GM12892 (cell line): ENCODE measurements at regions not wholly inside any gene's neighbourhood (a gene's known extent, or its start where the extent isn't known, plus 50 kb on each side); places are given as distances from the start of the nearest gene placed in this dataset.

Experiments used
- DNase-seq: peaks from one replicate; pipeline ENCODE4 v3.0.0; 2011; ENCODE audit not compliant: insufficient read length
- FAIRE-seq: peaks from 2 replicates; lab custom pipeline; 2011; peaks lifted over from hg19 to GRCh38; lab: Jason Lieb, UNC
- POLR2A ChIP-seq: IDR thresholded peaks from 2 replicates; pipeline ENCODE4 v1.6.1; 2011; ENCODE audit warnings: low read depth, low read length, control low read depth
- POLR2AphosphoS5 ChIP-seq: IDR thresholded peaks from 2 replicates; pipeline ENCODE4 v1.6.1; 2011; ENCODE audit warnings: low read depth, low read length, control low read depth
- TAF1 ChIP-seq: IDR thresholded peaks from 2 replicates; pipeline ENCODE4 v1.6.1; 2011; ENCODE audit warnings: low read depth, mild to moderate bottlenecking, control low read depth, low read length, borderline replicate concordance

DNA sequence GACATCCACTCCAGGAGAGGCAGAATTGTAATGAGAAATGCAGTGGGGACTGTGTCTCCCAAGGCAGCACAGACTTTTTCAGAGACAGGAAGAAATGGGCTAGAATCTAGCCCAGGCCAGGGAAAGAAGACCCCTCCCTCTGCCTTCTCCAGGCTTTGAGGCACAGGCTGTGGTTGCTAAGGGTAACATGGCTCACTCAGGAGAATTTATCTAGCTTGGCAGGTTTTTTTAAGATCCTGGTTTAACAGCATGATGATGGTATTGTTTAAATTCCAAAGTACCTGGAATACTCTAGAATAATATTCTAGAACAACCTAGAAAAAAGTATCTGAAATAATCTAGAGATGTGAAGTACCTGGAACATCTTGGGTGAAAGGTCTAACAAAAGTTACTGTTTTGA is 125.6 kb downstream of the URB2 start:
- DNase-seq (no peak), FAIRE-seq (no peak)
- no peak for TF ChIP-seq POLR2AphosphoS5

DNA sequence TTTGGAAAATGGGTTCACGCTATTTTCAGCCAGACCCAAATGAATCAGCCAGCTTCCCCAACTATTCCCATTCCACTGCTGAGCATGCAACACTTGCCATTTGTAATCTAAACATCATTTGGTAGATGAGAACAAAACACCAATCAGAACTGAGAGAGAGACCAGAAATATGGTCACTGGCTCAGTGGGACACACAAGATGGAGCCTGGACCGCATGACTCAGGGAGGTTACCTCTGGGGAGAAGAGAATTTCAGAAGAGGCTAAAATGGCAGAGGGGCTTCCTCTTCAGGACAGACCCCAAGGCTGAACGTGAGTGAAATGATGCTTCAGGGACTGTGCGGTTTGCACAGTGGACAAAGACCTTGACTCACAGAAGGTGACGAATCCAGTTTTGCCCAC is 126.6 kb downstream of the URB2 start:
- no peak for DNase-seq
- TF ChIP-seq POLR2A (no peak), TAF1 (no peak)
- no peak for FAIRE-seq

DNA sequence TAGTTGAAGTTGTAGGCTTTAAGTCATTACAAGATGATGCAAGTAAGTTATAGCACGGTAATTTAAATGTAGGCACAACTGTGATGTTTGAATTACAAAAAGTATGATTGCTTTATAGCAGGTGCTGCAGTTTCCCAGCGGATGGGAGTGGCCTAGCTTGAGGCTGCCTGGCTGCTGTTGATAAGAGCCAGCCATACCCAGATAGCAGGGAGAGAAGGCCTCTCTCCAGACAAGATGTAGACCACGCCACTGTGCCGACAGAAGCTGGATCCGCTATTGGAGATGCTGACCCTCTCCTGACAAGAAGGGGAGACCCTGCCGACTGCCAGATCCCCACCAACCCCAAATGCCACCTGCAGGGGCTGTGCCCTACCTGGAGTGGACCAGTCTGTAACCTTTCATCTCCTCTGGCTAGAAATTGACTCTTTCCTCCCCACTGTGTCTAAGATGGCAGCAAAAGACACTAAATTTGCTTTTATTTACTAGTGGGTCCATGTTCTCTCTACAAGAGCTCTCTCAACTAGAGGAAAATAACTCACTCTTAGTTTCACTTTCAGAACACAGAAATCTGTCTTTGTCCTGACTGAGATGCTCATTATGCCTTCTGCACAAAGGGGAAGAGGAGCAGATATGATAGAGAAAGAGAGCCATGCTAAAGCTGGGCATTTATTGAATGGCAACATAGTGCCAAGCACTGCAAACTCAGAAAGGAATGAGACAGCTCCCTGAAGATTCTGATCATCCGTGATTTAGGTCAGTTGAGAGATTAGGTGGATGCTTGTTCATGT is 127.9 kb downstream of the URB2 start:
- FAIRE-seq (no peak), DNase-seq (no peak)
- TF ChIP-seq POLR2AphosphoS5: no peak
- no peak for TF ChIP-seq TAF1
- TF ChIP-seq POLR2A: no peak

DNA sequence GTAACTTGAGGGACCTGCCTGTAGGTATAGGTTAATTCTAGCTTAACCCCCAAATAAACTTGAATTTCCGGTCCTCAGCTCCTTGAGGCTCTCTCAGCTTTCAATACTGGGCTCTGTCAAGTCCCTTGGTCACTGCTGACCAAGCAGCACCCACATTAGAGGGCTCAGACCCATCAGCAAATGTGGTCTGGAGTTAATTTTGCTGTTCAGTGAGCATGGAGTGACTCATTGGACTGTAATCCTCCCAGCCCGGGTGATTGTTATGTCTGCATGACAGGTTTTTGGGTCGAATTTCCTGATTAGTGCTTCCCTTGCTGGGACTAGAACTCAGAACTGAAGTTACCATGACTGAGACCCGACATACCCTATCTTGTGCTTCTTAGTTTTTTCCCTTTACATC is 130.6 kb downstream of the URB2 start:
- no peak for TF ChIP-seq POLR2AphosphoS5
- no peak for TF ChIP-seq TAF1
- no peak for FAIRE-seq
- DNase-seq: no peak

DNA sequence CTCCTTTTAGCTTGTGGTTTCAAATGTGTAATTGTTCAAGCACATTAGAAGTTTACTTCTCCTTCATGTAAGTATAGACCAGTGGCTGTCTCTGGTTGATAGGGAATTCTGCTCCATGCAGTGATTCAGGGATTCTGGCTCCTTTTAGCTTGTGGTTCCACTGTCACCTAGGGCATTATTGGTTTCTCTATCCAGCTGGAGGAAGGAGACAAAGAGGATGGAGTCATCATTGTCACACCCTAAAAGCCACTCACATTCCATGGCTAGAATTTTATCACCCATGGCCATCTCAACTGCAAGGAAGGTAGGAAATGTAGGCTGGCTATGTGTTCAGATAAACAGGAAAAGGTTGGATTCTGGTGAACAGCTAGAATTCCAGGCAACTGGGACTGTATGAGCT is 131.2 kb downstream of the URB2 start:
- DNase-seq (no peak), FAIRE-seq (no peak)
- TF ChIP-seq POLR2AphosphoS5 (no peak), POLR2A (no peak), TAF1 (no peak)

DNA sequence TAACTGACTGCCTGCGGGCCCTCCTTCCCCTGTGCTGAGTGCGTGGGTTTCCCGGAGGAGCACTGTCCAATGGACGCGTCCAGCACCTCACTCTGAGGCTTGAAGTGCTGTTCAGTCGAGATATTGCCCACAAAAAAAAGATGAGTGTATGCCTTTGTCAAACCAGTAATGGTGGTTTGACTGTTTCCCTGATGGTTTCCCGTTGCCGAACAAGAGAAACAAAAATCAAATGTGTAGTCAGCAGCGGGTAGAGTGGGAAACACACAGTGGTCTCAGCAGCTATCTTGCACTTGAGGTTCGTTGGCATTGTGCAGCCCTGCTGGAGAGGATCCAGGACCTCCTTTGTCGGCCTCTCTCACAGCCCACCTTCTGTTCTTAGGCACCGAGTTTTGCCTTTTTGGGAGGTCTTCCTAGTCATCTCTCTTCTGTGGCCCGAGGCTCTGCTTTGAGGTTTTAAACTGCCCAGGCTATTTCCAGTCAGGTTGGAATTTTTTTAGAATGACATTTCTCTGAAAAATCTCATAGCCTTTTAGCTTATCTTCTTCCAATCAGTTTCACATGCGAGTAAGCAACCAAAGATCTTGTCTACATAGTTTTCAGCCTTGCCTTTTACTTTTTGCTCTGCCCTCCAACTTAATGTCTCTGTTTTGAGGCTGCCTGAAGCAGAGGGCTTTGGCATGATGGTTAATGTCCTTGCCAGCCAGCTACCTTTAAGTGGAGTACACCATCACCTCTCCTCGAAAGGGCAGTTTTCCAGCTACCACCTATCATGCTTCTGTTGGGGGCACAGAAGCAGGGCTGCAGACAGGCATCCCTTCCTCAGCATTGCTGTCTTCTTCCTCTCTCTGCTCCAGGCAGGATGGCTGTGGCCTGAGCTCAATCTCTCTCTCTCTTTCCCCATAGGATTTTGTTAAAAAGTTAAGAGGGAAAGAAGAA is 132.3 kb downstream of the URB2 start:
- DNase-seq (no peak), FAIRE-seq (no peak)
- TF ChIP-seq TAF1 (no peak), POLR2A (no peak), POLR2AphosphoS5 (no peak)

DNA sequence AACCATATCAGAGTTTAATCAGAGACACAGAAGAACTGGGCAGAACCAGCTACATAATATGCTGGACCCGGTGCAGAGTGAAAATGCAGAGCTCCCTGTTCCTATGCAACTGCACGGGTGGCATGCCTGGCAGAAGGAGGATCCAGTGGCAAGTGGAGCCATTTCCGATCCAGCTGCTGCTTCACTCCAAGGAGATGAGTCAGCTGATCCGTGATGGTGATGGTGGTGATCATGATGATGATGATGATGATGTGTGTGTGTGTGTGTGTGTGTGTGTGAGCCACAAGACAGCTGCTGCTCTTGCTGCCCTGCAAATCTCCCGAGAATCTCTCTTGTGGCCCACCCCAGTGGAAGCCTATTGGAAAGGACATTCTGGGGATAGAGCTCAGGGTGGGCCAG is 133.0 kb downstream of the URB2 start:
- no peak for DNase-seq
- no peak for FAIRE-seq
- TF ChIP-seq TAF1 (no peak), POLR2AphosphoS5 (no peak), POLR2A (no peak)

DNA sequence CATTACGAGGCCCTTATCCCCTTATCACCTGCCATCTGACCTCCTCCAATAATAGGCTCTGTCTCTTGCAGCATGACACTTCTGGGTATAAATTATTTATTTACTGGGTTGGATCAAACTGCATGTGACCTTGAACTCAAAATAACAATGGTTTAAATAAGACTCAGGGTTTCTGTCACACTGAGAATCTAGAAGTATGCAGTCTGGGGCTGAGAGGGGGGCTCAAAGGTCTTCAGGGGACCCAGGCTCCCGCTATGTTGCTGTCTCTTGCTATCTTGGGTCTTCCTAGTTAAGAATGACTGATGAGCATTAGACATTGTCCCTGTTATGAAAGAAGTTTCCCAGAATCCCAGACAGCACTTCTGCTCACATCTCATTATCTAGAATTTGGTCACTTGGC is 133.5 kb downstream of the URB2 start:
- no peak for TF ChIP-seq POLR2AphosphoS5
- no peak for TF ChIP-seq POLR2A
- no peak for TF ChIP-seq TAF1
- no peak for FAIRE-seq
- DNase-seq: no peak

DNA sequence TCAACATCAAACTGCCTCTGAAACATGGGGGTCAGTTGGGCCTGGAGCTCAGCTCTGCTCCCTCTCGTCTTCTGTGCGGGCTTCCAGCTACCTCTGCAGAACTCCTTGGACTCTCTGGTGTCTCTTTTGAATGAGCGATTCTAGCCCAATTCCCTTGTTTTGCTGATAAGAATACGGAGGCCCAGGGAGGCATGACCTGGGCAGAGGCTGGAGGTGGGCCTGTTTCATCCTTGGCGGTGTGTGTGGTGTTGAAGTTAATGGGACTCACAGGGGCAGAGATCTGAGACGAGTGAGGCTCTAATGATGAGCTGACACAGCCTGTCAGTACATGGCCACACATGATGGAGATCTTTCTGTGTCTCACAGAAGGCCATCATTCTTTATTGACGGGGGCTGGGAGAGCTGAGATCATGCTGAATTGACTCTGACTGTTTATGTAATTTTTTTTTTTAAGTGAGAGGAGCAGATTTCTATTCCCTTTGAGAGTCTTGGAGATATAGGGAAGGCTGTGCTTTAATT is 134.5 kb downstream of the URB2 start:
- no peak for FAIRE-seq
- TF ChIP-seq POLR2AphosphoS5 (no peak), POLR2A (no peak), TAF1 (no peak)
- no peak for DNase-seq

DNA sequence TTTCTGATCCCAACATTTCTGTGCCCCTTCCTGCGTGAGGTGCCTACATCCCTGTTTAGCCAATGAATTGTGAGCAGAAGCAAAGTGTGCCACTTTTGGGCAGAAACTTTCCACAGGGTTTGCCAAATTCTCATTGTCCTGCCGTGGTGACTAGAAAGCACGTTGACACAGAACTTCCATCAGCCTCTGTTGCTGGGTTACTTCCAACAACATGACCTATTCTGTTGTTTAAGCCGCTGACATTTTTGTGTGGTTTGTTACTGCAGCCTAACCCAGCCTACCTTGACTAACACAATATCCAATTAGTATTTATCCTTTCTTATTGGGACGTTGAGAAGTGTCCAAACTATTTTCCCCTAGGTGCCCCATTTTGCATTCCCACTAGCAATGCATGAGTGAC is 136.8 kb downstream of the URB2 start:
- DNase-seq (no peak), FAIRE-seq (no peak)
- no peak for TF ChIP-seq POLR2A
- no peak for TF ChIP-seq POLR2AphosphoS5

DNA sequence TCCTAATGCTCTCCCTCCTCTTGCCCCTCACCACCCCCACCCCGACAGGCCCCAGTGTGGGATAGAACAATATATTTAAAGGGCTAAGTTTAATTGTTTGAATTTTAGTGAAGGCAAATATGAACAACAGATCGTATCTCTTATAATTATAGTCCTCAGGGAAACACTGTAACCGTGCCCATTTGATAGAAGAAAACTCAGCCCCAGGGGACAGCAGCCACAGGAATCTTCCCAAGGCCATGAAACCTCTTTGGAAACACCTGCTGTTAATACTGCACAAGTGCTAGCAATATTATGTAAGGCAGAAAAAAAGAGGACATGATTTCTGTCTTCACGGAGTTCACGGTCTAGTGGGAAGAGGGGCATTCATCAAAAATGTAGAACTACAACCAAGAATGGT is 142.2 kb downstream of the URB2 start:
- TF ChIP-seq POLR2A: no peak
- TF ChIP-seq TAF1: no peak
- TF ChIP-seq POLR2AphosphoS5: no peak
- no peak for FAIRE-seq
- DNase-seq: no peak

DNA sequence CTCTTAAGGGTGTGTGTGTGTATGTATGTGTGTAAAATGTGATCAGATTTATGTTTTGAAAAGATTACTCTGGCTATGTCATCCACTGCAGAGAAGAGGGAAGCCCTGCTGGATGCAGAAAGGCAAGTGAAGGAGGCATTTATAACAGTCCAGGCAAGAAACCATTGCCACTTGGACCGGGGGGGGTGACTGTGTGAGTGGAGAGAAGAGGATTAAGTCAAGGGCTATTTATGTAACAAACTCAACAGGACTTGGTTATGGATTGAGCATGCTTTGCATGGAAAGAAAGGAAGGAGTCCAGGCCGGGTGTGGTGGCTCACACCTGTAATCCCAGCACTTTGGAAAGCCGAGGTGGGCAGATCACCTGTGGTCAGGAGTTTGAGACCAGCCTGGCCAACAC is 143.0 kb downstream of the URB2 start:
- no peak for DNase-seq
- TF ChIP-seq TAF1: no peak
- TF ChIP-seq POLR2AphosphoS5: no peak
- TF ChIP-seq POLR2A: no peak
- FAIRE-seq: no peak
